WTC11 (cell line): ENCODE measurements at regions not wholly inside any gene's neighbourhood (a gene's known extent, or its start where the extent isn't known, plus 50 kb on each side); places are given as distances from the start of the nearest gene placed in this dataset.

Experiments
- ATAC-seq: fragments of 200-7000 bp; cut with Tn5 transposase; 2 replicates; pipeline ENCODE4 v1.10.0; 2021; ENCODE audit warnings: mild to moderate bottlenecking, moderate library complexity
- CTCF ChIA-PET: fragments of 300-600 bp; sonication (Branson Sonifier 250); formaldehyde crosslinking; loops from one replicate; lab custom pipeline; 2021; ENCODE audit warnings: antibody characterized with exemption; lab: Charles Lee
- POLR2A ChIA-PET: fragments of 350-600 bp; sonication (Branson Sonifier 250); formaldehyde crosslinking; loops from one replicate; lab custom pipeline; 2021; ENCODE audit warnings: antibody characterized with exemption; lab: Charles Lee
- DNase-seq: peaks from one replicate; pipeline ENCODE4 v3.0.0; 2021; ENCODE audit warnings: low spot score
- H3K27ac Mint-ChIP-seq: 2 replicates; pipeline ENCODE4 v1.8.0; 2021; ENCODE audit warnings: mixed read lengths
- H3K27me3 Mint-ChIP-seq: 2 replicates; pipeline ENCODE4 v1.8.0; 2021; ENCODE audit warnings: low read depth, mild to moderate bottlenecking, moderate library complexity, mixed read lengths
- H3K36me3 Mint-ChIP-seq: 2 replicates; pipeline ENCODE4 v1.8.0; 2021; ENCODE audit warnings: mixed read lengths
- H3K4me1 Mint-ChIP-seq: 2 replicates; pipeline ENCODE4 v1.8.0; 2022; ENCODE audit warnings: mixed read lengths
- H3K4me3 Mint-ChIP-seq: 2 replicates; pipeline ENCODE4 v1.8.0; 2021; ENCODE audit warnings: mild to moderate bottlenecking, moderate library complexity, mixed read lengths
- H3K9me3 Mint-ChIP-seq: 2 replicates; pipeline ENCODE4 v1.8.0; 2021; ENCODE audit warnings: mixed read lengths
- ATF1 ChIP-seq: sonication (generic); formaldehyde crosslinking; IDR thresholded peaks from 2 replicates; pipeline ENCODE4 v1.8.1; 2023; ENCODE audit warnings: mild to moderate bottlenecking, moderate library complexity, missing genetic modification reagents
- EMX1 ChIP-seq: fragments of 250-450 bp; sonication (Bioruptor Pico); IDR thresholded peaks from 2 replicates; pipeline ENCODE4 v1.8.0; 2021; ENCODE audit warnings: mild to moderate bottlenecking
- ERG ChIP-seq: fragments of 250-450 bp; sonication (Bioruptor Pico); IDR thresholded peaks from 2 replicates; pipeline ENCODE4 v1.8.0; 2021; ENCODE audit warnings: mild to moderate bottlenecking
- GTF2I ChIP-seq: fragments of 250-450 bp; sonication (Bioruptor Pico); conservative IDR thresholded peaks from 2 replicates; pipeline ENCODE4 v1.4.0; 2021; ENCODE audit warnings: mild to moderate bottlenecking
- JAZF1 ChIP-seq: fragments of 250-450 bp; sonication (Bioruptor Pico); IDR thresholded peaks from 2 replicates; pipeline ENCODE4 v1.9.0; 2021; ENCODE audit warnings: moderate library complexity, mild to moderate bottlenecking, inconsistent platforms
- NFATC4 ChIP-seq: fragments of 250-450 bp; sonication (Bioruptor Pico); IDR thresholded peaks from 2 replicates; pipeline ENCODE4 v1.9.0; 2021; ENCODE audit warnings: mild to moderate bottlenecking
- NR1H2 ChIP-seq: sonication (generic); formaldehyde crosslinking; IDR thresholded peaks from 2 replicates; pipeline ENCODE4 v1.9.0; 2021; ENCODE audit warnings: mild to moderate bottlenecking, moderate library complexity, missing genetic modification reagents
- SP1 ChIP-seq: sonication (generic); formaldehyde crosslinking; conservative IDR thresholded peaks from 2 replicates; pipeline ENCODE4 v1.8.1; 2022; ENCODE audit warnings: missing genetic modification reagents
- TCF7 ChIP-seq: sonication (generic); formaldehyde crosslinking; IDR thresholded peaks from 2 replicates; pipeline ENCODE4 v1.8.0; 2022; ENCODE audit warnings: mild to moderate bottlenecking, low read depth, missing genetic modification reagents, moderate library complexity
- TEAD1 ChIP-seq: sonication (generic); formaldehyde crosslinking; IDR thresholded peaks from 2 replicates; pipeline ENCODE4 v1.8.0; 2022; ENCODE audit warnings: mild to moderate bottlenecking, missing genetic modification reagents
- TP53 ChIP-seq: sonication (generic); formaldehyde crosslinking; IDR thresholded peaks from 2 replicates; pipeline ENCODE4 v1.8.1; 2023; ENCODE audit warnings: mild to moderate bottlenecking, missing genetic modification reagents
- ZBTB21 ChIP-seq: sonication (generic); formaldehyde crosslinking; IDR thresholded peaks from 2 replicates; pipeline ENCODE4 v1.8.1; 2023; ENCODE audit warnings: mild to moderate bottlenecking, missing genetic modification reagents, borderline replicate concordance
- ZMAT4 ChIP-seq: fragments of 250-450 bp; sonication (Bioruptor Pico); IDR thresholded peaks from 2 replicates; pipeline ENCODE4 v1.9.0; 2021; ENCODE audit warnings: mild to moderate bottlenecking
- ZNF317 ChIP-seq: sonication (generic); formaldehyde crosslinking; IDR thresholded peaks from 2 replicates; pipeline ENCODE4 v1.8.1; 2023; ENCODE audit warnings: low read depth, mild to moderate bottlenecking, moderate library complexity, missing genetic modification reagents, borderline replicate concordance
- ZNF671 ChIP-seq: fragments of 250-450 bp; sonication (Bioruptor Pico); IDR thresholded peaks from 2 replicates; pipeline ENCODE4 v1.8.0; 2021; ENCODE audit warnings: mild to moderate bottlenecking
- ZSCAN18 ChIP-seq: fragments of 250-450 bp; sonication (Bioruptor Pico); IDR thresholded peaks from 2 replicates; pipeline ENCODE4 v2.1.2; 2022; ENCODE audit warnings: mild to moderate bottlenecking, moderate library complexity
- TF ChIP-seq, protein P1 (sequence below): fragments of 250-450 bp; sonication (Bioruptor Pico); IDR thresholded peaks from 2 replicates; pipeline ENCODE4 v1.9.0; 2021; ENCODE audit warnings: mild to moderate bottlenecking
- TF ChIP-seq, protein P2 (sequence below): sonication (generic); formaldehyde crosslinking; IDR thresholded peaks from 2 replicates; pipeline ENCODE4 v1.8.0; 2022; ENCODE audit warnings: mild to moderate bottlenecking, missing genetic modification reagents
- TF ChIP-seq, protein P3 (sequence below): sonication (generic); formaldehyde crosslinking; IDR thresholded peaks from 2 replicates; pipeline ENCODE4 v1.8.1; 2022; ENCODE audit warnings: low read depth, mild to moderate bottlenecking, moderate library complexity, missing genetic modification reagents, borderline replicate concordance

DNA sequence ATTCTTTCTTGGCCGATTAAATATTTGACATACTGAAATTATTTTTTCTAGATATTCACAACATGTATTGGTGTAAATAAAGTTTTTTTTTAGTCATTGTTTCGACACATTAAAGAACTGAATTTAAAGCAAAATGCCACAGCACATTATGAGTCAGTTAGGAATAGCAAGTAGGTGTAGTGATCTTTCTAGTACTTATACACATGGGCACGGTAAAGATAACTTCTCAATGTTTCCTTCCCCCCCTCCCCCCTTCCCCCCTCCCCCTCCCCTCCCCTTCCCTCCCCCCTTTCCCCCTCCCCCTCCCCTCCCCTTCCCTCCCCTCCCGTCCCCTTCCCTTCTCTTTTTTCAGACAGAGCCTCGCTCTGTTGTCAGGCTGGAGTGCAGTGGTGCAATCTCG is 1269.9 kb downstream of the ADGRL3 start:
- ChIA-PET CTCF (no interaction called here), POLR2A (no interaction called here)
- DNase-seq, result no peak
- H3K27me3 Mint-ChIP-seq, result no peaks in the 10 kb centered on the region
- TF ChIP-seq GTF2I (CRISPR knock-in tag) (no peak), JAZF1 (CRISPR knock-in tag) (no peak)
- no peaks in the 10 kb centered on the region for H3K36me3 Mint-ChIP-seq
- no peak overlapping the region for H3K4me3 Mint-ChIP-seq
- H3K9me3 Mint-ChIP-seq, result no peaks in the 10 kb centered on the region
- H3K4me1 Mint-ChIP-seq, result peaks cover 19% of the 10 kb centered on the region
- no peak overlapping the region for H3K27ac Mint-ChIP-seq
- no peak for ATAC-seq

DNA sequence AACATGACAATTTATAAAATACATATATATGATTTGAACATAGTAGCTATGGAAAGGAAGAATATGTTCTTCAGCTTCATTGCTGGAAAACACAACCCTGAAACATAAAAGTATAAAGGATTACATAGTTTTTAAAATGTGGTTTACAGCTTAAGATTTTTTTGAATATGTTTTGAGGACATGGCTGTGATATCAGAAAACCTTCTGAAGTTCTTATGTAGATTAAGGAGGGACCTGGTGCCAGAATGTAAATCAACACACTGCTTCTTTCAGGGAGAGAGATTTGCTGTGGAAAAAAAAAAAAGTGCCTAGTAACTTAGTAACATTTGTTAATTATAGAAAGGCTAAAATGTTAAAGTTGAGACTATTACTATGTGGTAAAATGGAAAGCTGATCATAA is 1261.8 kb downstream of the ADGRL3 start:
- no peaks in the 10 kb centered on the region; the same call in 1 of the 2 replicates for H3K9me3 Mint-ChIP-seq
- no peaks in the 10 kb centered on the region for H3K27me3 Mint-ChIP-seq
- H3K27ac Mint-ChIP-seq, result no peak overlapping the region
- no peak for TF ChIP-seq ATF1
- TF ChIP-seq JAZF1 (CRISPR knock-in tag), result no peak
- no peak for TF ChIP-seq ZSCAN18 (CRISPR knock-in tag)
- TF ChIP-seq, protein P1, sequence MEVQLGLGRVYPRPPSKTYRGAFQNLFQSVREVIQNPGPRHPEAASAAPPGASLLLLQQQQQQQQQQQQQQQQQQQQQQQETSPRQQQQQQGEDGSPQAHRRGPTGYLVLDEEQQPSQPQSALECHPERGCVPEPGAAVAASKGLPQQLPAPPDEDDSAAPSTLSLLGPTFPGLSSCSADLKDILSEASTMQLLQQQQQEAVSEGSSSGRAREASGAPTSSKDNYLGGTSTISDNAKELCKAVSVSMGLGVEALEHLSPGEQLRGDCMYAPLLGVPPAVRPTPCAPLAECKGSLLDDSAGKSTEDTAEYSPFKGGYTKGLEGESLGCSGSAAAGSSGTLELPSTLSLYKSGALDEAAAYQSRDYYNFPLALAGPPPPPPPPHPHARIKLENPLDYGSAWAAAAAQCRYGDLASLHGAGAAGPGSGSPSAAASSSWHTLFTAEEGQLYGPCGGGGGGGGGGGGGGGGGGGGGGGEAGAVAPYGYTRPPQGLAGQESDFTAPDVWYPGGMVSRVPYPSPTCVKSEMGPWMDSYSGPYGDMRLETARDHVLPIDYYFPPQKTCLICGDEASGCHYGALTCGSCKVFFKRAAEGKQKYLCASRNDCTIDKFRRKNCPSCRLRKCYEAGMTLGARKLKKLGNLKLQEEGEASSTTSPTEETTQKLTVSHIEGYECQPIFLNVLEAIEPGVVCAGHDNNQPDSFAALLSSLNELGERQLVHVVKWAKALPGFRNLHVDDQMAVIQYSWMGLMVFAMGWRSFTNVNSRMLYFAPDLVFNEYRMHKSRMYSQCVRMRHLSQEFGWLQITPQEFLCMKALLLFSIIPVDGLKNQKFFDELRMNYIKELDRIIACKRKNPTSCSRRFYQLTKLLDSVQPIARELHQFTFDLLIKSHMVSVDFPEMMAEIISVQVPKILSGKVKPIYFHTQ (CRISPR knock-in tag), result no peak
- TF ChIP-seq EMX1 (CRISPR knock-in tag), result no peak
- no peak for TF ChIP-seq TP53 (CRISPR knock-in tag)
- TF ChIP-seq, protein P2, sequence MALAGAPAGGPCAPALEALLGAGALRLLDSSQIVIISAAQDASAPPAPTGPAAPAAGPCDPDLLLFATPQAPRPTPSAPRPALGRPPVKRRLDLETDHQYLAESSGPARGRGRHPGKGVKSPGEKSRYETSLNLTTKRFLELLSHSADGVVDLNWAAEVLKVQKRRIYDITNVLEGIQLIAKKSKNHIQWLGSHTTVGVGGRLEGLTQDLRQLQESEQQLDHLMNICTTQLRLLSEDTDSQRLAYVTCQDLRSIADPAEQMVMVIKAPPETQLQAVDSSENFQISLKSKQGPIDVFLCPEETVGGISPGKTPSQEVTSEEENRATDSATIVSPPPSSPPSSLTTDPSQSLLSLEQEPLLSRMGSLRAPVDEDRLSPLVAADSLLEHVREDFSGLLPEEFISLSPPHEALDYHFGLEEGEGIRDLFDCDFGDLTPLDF (CRISPR knock-in tag), result no peak
- no peak for TF ChIP-seq NFATC4 (CRISPR knock-in tag)
- no peak for TF ChIP-seq ZNF317 (CRISPR knock-in tag)
- no peak for TF ChIP-seq ZNF671
- TF ChIP-seq ZMAT4, result no peak
- TF ChIP-seq ERG (CRISPR knock-in tag), result no peak
- TF ChIP-seq NR1H2 (CRISPR knock-in tag), result no peak
- no peak for TF ChIP-seq TEAD1 (CRISPR knock-in tag)
- TF ChIP-seq, protein P3, sequence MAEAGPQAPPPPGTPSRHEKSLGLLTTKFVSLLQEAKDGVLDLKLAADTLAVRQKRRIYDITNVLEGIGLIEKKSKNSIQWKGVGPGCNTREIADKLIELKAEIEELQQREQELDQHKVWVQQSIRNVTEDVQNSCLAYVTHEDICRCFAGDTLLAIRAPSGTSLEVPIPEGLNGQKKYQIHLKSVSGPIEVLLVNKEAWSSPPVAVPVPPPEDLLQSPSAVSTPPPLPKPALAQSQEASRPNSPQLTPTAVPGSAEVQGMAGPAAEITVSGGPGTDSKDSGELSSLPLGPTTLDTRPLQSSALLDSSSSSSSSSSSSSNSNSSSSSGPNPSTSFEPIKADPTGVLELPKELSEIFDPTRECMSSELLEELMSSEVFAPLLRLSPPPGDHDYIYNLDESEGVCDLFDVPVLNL (CRISPR knock-in tag), result no peak
- TF ChIP-seq SP1 (CRISPR knock-in tag), result no peak
- no peak for TF ChIP-seq TCF7 (CRISPR knock-in tag)
- no peak for TF ChIP-seq ZBTB21 (CRISPR knock-in tag)
- H3K36me3 Mint-ChIP-seq, result no peaks in the 10 kb centered on the region
- ATAC-seq (no peak), DNase-seq (no peak)
- ChIA-PET CTCF (no interaction called here), POLR2A (no interaction called here)
- H3K4me3 Mint-ChIP-seq, result no peak overlapping the region
- H3K4me1 Mint-ChIP-seq, result peaks cover 4% of the 10 kb centered on the region
